HAP-1 (cell line): ENCODE measurements at regions not wholly inside any gene's neighbourhood (a gene's known extent, or its start where the extent isn't known, plus 50 kb on each side); places are given as distances from the start of the nearest gene placed in this dataset.
A peak's percentile ranks its signal among the peaks of the same experiment; 100 is the strongest.
"Not testable (repeated sequence)": the region's sequence is repeated elsewhere in the genome, so short reads cannot be mapped to it uniquely, and the experiment has no call there.

ENCODE experiments used
- DNase-seq, 2 experiments: peaks; one replicate each; pipeline ENCODE4 v3.0.0-alpha.2; 2016 to 2020; ENCODE audit warnings: low spot score in 2 of 2
- H3K27me3 ChIP-seq: fragments of 250-450 bp; sonication (Bioruptor Pico); 2 replicates; pipeline ENCODE4 v1.5.1; 2020; ENCODE audit warnings: low read depth, mild to moderate bottlenecking, moderate library complexity
- H3K36me3 ChIP-seq: fragments of 250-450 bp; sonication (Bioruptor Pico); replicated peaks from 2 replicates; pipeline ENCODE4 v1.5.1; 2020; ENCODE audit warnings: mild to moderate bottlenecking
- H3K4me1 ChIP-seq: fragments of 250-450 bp; sonication (Bioruptor Pico); 2 replicates; pipeline ENCODE4 v1.5.1; 2020; ENCODE audit warnings: mild to moderate bottlenecking
- H3K4me3 ChIP-seq: fragments of 250-450 bp; sonication (Bioruptor Pico); 2 replicates; pipeline ENCODE4 v1.5.1; 2020; ENCODE audit warnings: mild to moderate bottlenecking, moderate library complexity
- H3K9me3 ChIP-seq: fragments of 250-450 bp; sonication (Bioruptor Pico); 2 replicates; pipeline ENCODE4 v1.5.1; 2020; ENCODE audit warnings: mild to moderate bottlenecking, moderate library complexity
- in situ Hi-C: fragments of 300-500 bp; cut with MboI; formaldehyde crosslinking; loops from 3 replicates; pipeline ENCODE4 v1.14.3; 2020; ENCODE audit warnings: low sequenced_read_pairs, inconsistent platforms, mixed read lengths

DNA sequence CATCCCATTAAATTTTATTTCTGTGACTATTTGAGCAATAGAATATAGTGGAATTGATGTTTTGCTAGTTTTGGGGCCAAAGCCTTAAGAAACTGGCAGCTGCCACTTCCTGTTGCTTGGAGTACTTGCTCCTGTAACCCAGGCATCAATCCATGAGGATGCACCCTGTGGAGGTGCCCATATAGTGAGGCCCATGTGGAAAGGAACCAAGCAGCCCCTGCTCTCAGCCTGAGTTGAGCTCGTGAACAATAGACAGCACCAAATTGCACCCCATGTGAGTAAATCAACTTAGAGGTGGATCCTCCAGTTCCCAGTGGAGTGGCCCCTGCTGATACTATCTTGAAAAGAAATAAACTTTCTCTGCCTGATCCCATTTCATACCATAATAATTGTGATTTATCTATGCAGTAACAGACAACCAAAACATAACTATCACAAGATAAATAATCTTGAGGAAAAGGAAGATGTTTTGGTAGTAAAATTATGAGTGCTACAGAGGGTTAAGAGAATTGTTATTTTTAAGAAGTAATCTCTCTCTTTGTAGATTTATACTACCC is 481.9 kb downstream of the TBC1D32 start:
- Histone ChIP-seq H3K36me3 (no peaks in the 10 kb centered on the region), H3K27me3 (no peaks in the 10 kb centered on the region), H3K9me3 (no peaks in the 10 kb centered on the region), H3K4me1 (no peaks in the 10 kb centered on the region), H3K4me3 (no peak overlapping the region)
- in situ Hi-C loops: no loop called here
- no peak for DNase-seq

DNA sequence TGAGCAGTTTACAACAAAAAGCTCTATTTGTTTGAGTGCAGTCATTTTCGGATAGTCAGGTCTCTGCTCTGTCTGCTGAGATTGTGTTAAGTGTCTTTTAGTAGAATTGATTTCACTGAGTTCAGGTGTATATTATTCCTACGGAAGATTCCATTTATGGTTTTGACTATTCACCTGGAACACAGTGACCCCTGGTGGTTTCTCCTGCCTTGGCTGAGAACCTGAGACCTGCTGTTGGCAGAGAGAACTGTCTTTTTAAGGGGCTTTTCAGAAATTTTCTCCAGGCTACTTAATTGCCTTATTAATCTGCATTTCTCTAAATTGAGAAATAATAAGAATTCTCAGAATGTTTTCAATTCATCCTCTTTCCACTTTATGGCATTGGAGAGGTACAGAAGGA is 508.0 kb downstream of the TBC1D32 start:
- H3K4me3 ChIP-seq: no peak overlapping the region
- no peaks in the 10 kb centered on the region for H3K36me3 ChIP-seq
- no peaks in the 10 kb centered on the region; the same call in 1 of the 2 replicates for H3K27me3 ChIP-seq
- in situ Hi-C loops: no loop called here
- peak in 1 of 2 experiments; percentile 63 for DNase-seq
- H3K9me3 ChIP-seq: no peaks in the 10 kb centered on the region
- no peaks in the 10 kb centered on the region for H3K4me1 ChIP-seq

DNA sequence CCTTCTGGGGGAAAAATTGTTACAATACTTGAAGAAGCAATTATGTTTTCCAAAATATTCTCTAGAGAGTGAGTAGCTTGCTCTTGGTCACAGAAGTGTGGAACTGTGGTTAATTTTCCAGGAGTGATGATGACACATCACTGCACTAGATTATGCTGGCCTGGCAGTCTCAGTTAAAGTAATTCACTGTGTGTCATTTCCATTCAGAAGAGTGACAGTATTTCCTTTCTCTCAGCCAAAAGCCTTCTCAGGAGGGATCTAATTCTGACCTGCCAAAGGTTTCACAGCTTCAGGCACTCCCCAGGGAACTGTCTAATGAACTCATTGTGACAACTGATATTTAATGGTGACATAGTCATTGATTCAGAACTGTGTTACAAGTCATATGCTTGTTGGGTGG is 517.5 kb downstream of the TBC1D32 start:
- no peak overlapping the region for H3K4me3 ChIP-seq
- in situ Hi-C loops: no loop called here
- H3K27me3 ChIP-seq: no peaks in the 10 kb centered on the region
- DNase-seq: no peak
- no peaks in the 10 kb centered on the region for H3K9me3 ChIP-seq
- H3K4me1 ChIP-seq: no peaks in the 10 kb centered on the region
- H3K36me3 ChIP-seq: no peaks in the 10 kb centered on the region

DNA sequence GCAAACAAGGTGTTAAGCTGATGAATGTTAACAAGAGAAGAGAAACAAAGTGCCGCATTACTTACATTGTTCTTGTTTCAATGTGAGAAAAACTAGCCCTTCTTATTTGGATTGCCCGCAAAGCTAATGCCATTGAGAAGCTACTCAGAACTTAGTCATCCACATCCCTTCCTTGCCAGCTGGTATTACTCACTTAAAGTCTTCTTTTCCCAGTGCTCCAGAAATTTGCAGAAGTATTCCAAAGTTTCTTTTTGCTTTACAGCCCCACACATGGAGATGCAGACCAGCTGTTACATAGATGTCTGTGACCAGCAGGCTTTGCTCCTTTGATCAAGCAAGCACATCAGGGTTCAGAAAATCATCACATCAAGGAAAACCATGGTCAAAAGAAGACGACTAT is 529.0 kb downstream of the TBC1D32 start:
- Histone ChIP-seq H3K9me3 (no peaks in the 10 kb centered on the region), H3K4me1 (no peaks in the 10 kb centered on the region), H3K27me3 (no peaks in the 10 kb centered on the region), H3K36me3 (no peaks in the 10 kb centered on the region), H3K4me3 (no peak overlapping the region)
- DNase-seq: no peak
- in situ Hi-C loops: no loop called here

DNA sequence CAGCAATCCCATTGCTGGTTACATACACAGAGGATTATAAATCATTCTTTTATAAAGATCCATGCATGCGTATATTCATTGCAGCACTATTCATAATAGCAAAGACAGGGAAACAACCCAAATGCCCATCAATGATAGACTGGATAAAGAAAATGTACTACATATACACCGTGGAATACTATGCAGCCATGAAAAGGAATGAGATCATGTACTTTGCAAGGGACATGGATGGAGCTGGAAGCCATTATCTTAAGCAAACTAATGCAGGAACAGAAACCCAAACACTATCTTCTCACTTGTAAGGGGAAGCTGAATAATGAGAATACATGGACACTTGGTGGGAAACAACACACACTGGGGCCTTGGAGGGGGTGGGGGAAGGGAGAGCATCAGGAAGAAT is 529.7 kb downstream of the TBC1D32 start:
- DNase-seq: no peak
- no peaks in the 10 kb centered on the region for H3K27me3 ChIP-seq
- H3K4me1 ChIP-seq: no peaks in the 10 kb centered on the region
- in situ Hi-C loops: no loop called here
- H3K36me3 ChIP-seq: no peaks in the 10 kb centered on the region
- no peaks in the 10 kb centered on the region for H3K9me3 ChIP-seq
- H3K4me3 ChIP-seq: no peak overlapping the region

DNA sequence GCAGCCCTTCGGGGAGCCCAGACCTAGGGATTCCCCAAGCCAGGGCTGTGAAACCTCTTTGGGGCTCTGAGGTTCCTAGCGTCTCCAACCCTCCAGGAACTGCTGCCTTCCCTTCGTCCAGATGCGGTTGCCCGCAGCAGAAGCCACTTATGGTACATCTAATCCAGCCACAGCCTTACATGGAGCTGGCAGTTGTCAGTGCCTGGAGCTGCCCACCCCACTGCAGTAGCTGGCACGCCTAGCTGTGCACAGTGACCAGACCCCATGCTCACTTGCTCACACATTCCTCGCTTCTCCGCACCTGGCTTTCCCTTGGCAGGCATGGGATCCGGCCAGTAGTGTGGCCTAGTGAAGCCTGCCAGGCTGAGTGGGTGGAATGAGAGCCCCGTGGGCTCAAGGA is 547.6 kb downstream of the TBC1D32 start:
- DNase-seq: no peak
- no peak overlapping the region for H3K4me3 ChIP-seq
- H3K9me3 ChIP-seq: no peaks in the 10 kb centered on the region
- in situ Hi-C loops: no loop called here
- no peaks in the 10 kb centered on the region for H3K4me1 ChIP-seq
- no peaks in the 10 kb centered on the region for H3K27me3 ChIP-seq
- H3K36me3 ChIP-seq: no peaks in the 10 kb centered on the region

DNA sequence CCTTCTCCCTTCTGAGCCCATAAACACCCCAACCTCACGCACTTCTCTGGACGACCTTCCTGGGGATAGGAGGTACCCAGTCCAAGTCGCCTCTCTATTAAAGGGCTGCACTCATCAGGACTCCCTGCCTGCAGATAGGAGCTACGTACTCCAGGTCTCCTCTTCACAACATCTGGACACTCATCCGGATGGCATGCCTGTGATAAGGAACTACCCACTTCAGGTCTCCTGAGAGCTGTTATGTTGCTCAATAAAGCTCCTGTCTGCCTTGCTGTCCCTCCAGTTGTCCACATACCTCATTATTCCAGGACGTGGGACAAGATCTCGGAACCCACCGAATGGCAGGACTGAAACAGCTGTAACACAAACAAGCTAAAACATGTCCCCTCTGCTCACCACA is 548.0 kb downstream of the TBC1D32 start:
- no peaks in the 10 kb centered on the region for H3K36me3 ChIP-seq
- no peak overlapping the region for H3K4me3 ChIP-seq
- no peaks in the 10 kb centered on the region for H3K4me1 ChIP-seq
- H3K27me3 ChIP-seq: no peaks in the 10 kb centered on the region
- in situ Hi-C loops: no loop called here
- no peak for DNase-seq
- no peaks in the 10 kb centered on the region for H3K9me3 ChIP-seq

DNA sequence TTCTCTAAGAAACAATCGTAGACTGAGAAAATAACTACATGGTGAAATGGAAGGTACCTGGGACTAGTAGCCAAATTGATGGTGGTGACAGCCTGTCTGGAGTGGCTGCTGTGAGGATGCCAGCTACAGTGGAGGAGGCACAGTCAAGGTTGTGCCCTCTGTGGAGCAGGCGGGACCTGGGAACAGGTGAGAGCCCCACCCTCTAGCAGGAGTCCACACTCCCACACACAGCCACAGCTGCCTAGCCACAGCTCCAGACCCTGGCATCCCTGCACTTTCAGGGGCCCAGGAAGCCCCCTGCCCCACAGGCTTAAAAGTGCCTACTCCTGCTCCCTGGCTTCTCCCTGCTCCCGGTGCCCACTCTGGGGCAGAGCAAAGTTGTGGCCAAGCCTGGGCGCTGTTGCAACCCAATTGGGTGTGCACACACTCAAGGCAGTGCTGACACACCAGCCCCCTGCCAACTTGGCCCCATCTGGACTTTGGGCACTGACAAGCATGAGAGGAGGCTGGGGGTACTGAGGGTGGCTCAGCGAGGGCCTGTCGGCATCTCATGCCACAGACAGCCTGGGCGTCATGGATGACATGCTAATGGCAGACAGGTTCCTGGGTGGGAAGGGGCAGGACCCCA is 548.7 kb downstream of the TBC1D32 start:
- no peak overlapping the region for H3K4me3 ChIP-seq
- in situ Hi-C loops: no loop called here
- H3K4me1 ChIP-seq: no peaks in the 10 kb centered on the region
- H3K36me3 ChIP-seq: no peaks in the 10 kb centered on the region
- H3K9me3 ChIP-seq: no peaks in the 10 kb centered on the region
- DNase-seq: no peak
- H3K27me3 ChIP-seq: no peaks in the 10 kb centered on the region

DNA sequence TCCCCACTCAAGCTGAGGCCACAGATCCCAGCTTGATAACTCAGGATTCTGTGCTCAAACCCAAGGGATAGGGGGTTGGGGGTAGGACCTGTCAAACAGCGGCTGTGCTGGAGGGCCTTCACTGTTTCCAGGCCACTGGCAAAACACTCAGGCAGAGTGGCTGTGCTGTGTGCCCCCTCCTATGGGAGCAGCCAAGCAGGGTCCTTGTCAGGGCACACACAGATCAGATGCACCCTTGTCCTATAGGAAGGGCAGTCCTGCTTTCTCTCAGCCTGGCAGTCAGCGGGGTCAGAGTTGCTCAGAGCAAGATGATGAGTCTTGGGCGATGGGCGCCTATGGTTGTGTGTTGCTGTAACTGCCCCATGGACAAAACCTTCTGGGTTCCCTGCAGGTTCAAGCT is 554.8 kb downstream of the TBC1D32 start:
- H3K36me3 ChIP-seq: no peaks in the 10 kb centered on the region
- no peak for DNase-seq
- H3K4me1 ChIP-seq: no peaks in the 10 kb centered on the region
- H3K4me3 ChIP-seq: no peak overlapping the region
- no peaks in the 10 kb centered on the region for H3K27me3 ChIP-seq
- H3K9me3 ChIP-seq: no peaks in the 10 kb centered on the region
- in situ Hi-C loops: no loop called here

DNA sequence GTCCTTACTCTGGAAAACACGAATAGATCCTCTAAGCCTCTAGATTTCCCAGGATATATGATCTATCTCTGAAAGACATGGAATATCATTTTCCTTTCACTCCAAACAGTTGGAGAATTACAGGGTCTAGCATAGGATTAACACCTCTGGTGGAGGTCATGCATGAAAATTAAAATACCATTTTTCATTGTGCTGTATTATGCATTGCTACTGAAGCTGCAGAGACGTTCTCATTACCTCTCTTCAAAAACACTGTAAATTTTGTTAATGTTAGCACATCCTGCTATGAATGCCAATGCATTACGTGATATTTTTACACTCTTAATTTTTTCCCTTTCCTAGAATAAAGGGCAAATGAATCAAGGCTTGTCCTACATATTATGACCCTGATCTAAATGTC is 558.6 kb downstream of the TBC1D32 start:
- in situ Hi-C loops: no loop called here
- H3K4me1 ChIP-seq: no peaks in the 10 kb centered on the region

DNA sequence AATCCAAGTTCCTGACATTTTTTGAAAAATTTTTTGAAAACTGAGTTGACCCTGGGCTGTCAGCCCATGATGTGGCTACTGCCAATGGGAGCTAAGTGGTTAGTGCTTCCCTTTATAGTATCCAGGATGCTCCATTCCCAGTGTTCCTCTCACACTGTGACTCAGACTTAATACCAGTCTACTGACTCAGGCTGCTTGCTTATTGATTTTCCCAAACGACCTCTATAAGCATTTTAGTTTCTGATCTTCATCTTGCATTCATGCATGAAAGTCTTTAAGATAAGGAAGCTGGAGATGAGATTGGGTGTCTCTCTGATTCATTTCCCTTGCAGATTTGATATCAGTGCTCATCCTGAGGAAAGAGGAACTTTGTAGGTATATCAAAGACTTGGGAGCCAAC is 560.0 kb downstream of the TBC1D32 start:
- no peaks in the 10 kb centered on the region for H3K36me3 ChIP-seq
- in situ Hi-C loops: no loop called here
- no peaks in the 10 kb centered on the region for H3K9me3 ChIP-seq
- DNase-seq: no peak
- H3K4me1 ChIP-seq: no peaks in the 10 kb centered on the region
- no peak overlapping the region for H3K4me3 ChIP-seq
- no peaks in the 10 kb centered on the region for H3K27me3 ChIP-seq

More for the DNA sequence above, 558.6 kb downstream of the TBC1D32 start:
- Histone ChIP-seq H3K36me3 (no peaks in the 10 kb centered on the region), H3K9me3 (no peaks in the 10 kb centered on the region), H3K4me3 (no peak overlapping the region), H3K27me3 (no peaks in the 10 kb centered on the region)
- DNase-seq: no peak

DNA sequence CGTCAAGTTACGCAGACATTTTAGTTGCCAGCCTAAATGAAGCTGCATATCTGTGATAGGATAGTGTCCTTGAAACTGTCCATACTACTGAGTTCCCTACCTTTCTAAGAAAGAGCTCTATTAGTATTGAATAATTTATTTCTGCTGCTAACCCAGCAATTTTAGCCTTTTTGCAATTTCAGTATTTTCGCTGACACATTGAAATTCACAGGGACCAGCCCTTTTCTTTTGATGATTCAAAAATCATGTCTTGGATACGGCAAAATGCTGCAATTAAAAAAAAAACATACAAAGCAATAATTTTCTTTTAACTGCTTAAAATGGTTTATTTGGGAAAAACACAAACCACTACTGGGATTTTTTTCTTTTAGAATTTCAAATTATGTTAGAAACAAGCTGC is 563.3 kb downstream of the TBC1D32 start:
- no peak for DNase-seq
- Histone ChIP-seq H3K4me1 (no peaks in the 10 kb centered on the region), H3K27me3 (no peaks in the 10 kb centered on the region), H3K9me3 (no peaks in the 10 kb centered on the region), H3K4me3 (no peak overlapping the region), H3K36me3 (no peaks in the 10 kb centered on the region)
- in situ Hi-C loops: no loop called here

DNA sequence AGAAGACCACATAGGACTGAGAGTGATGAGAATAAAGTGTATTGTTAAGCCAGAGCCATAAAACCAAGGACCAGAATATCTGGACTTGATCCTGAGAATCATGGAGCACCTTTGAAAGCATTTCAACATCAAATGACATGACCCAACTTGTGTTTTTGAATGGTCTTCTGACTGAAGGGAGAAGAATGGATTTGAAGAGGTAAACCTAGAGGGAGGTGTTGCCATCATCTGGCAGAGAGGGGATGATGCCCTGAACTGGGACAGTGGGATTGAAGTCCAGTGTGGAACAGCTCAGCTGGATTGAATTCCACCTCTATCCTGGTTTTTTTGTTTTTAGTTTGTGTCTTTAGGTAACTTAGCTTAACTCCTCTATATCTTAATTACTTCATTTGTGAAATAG is 570.0 kb downstream of the TBC1D32 start:
- Histone ChIP-seq H3K9me3 (no peaks in the 10 kb centered on the region), H3K36me3 (no peaks in the 10 kb centered on the region), H3K27me3 (0 out of 2 replicates have a peak, but pooled peaks cover 3% of the 10 kb centered on the region), H3K4me1 (no peaks in the 10 kb centered on the region), H3K4me3 (no peak overlapping the region)
- DNase-seq: no peak
- in situ Hi-C loops: no loop called here

DNA sequence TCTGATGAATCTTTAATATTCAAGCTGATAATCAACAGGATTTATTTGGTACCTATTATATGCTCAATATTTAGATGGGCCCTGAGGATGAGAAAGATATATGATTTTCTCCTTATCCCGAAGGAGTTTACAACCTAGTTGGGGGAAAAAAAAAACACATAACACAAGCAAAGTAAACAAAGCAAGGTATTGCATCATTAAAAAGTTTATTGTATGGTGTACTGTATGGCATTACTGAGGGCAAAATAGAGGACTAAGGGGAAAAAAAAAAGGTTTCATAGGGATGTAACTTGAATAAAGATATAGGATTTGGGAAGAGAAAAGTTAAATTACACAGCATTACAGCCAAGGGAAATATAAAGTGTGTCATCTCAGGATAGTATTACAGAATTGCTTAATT is 574.7 kb downstream of the TBC1D32 start:
- in situ Hi-C loops: no loop called here
- no peaks in the 10 kb centered on the region for H3K9me3 ChIP-seq
- H3K36me3 ChIP-seq: no peaks in the 10 kb centered on the region
- H3K4me1 ChIP-seq: no peaks in the 10 kb centered on the region
- no peak for DNase-seq
- 0 out of 2 replicates have a peak, but pooled peaks cover 3% of the 10 kb centered on the region for H3K27me3 ChIP-seq
- H3K4me3 ChIP-seq: no peak overlapping the region

DNA sequence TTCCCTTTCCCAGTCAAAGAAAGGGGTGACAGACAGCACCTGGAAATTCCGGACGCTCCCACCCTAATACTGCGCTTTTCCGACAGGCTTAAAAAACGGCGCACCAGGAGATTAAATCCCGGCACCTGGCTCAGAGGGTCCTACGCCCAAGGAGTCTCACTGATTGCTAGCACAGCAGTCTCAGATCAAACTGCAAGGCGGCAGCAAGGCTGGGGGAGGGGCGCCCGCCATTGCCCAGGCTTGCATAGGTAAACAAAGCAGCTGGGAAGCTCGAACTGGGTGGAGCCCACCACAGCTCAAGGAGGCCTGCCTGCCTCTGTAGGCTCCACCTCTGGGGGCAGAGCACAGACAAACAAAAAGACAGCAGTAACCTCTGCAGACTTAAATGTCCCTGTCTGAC is 585.7 kb downstream of the TBC1D32 start:
- H3K9me3 ChIP-seq, DNase-seq, in situ Hi-C loops, H3K36me3 ChIP-seq, H3K4me1 ChIP-seq, H3K4me3 ChIP-seq, H3K27me3 ChIP-seq: not testable (repeated sequence)
